ENCODE measurements at regions not wholly inside any gene's neighbourhood (a gene's known extent, or its start where the extent isn't known, plus 50 kb on each side); places are given as distances from the start of the nearest gene placed in this dataset.

DNA sequence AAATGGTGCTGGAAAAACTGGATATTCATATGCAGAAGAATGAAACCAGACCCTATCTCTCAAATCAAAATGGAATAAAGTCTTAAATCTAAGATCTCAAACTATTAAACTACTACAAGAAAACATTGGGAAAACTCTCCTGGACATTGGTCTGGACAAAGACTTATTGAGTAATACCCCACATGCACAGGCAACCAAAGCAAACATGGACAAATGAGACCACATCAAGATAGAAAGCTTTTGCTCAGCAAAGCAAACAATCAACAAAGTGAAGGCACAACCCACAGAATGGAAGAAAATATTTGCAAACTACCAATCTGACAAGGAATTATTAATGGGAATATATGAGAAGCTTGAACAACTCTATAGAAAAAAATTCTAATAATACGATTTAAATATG is 284.4 kb upstream of the FGF16 start:
- Histone ChIP-seq H3K56ac (ENCODE audit: extremely low read depth, insufficient read depth, low read length) (no peak overlapping the region), H3K18ac (ENCODE audit: low read depth, low read length) (no peak overlapping the region), H3K9me3 (ENCODE audit: control insufficient read depth, insufficient read depth, low read length) (peaks cover 3% of the 10 kb centered on the region; the same call in 1 of the 2 replicates), H2BK15ac (ENCODE audit: low read depth, low read length) (no peak overlapping the region), H3K36me3 (ENCODE audit: control insufficient read depth, insufficient read depth, low read length) (no peaks in the 10 kb centered on the region), H2AFZ (replicated peaks; ENCODE audit: low read length, poor library complexity) (no peak overlapping the region), H3K4me1 (ENCODE audit: control insufficient read depth, insufficient read depth, low read length) (no peaks in the 10 kb centered on the region), H3K4me3 (ENCODE audit: insufficient read depth, low read depth, low read length) (no peak overlapping the region), H2BK20ac (ENCODE audit: low read depth, low read length) (no peak overlapping the region), H4K5ac (ENCODE audit: low read depth, low read length) (no peak overlapping the region), H3K9ac (ENCODE audit: low read depth, low read length) (no peak overlapping the region), H4K91ac (ENCODE audit: insufficient read depth, low read depth, low read length) (no peak overlapping the region), H2AK9ac (replicated peaks; ENCODE audit: low read depth, low read length, poor library complexity) (no peak overlapping the region), H3K4ac (ENCODE audit: low read depth, low read length) (no peak overlapping the region), H3K27ac (ENCODE audit: insufficient read depth, low read length) (no peak overlapping the region), H3K79me1 (ENCODE audit: low read depth in 1 of 2, low read length in 2 of 2) (no peaks in the 10 kb centered on the region), H2AK5ac (ENCODE audit: low read depth, low read length) (no peak overlapping the region), H3K14ac (replicated peaks; ENCODE audit: low read depth, low read length) (no peak overlapping the region), H3K9me1 (ENCODE audit: insufficient read depth, low read length) (no peaks in the 10 kb centered on the region), H4K8ac (ENCODE audit: low read depth in 2 of 2, low read length in 2 of 2) (no peak overlapping the region), H3K4me2 (ENCODE audit: low read depth, low read length) (no peak overlapping the region), H3K23ac (ENCODE audit: low read depth, low read length) (no peak overlapping the region), H4K20me1 (ENCODE audit: insufficient read depth, low read length) (no peaks in the 10 kb centered on the region), H2BK120ac (ENCODE audit: low read depth, low read length) (no peak overlapping the region), H2BK5ac (ENCODE audit: low read depth, low read length, poor library complexity, severe bottlenecking) (no peak overlapping the region), H3K27me3 (ENCODE audit: control insufficient read depth, insufficient read depth, low read length) (no peaks in the 10 kb centered on the region)
- ChIA-PET POLR2A (ENCODE audit: unreplicated experiment) (no interaction called here), CTCF (no interaction called here)
- ATAC-seq (ENCODE audit: low read depth) = no peak
- dilution Hi-C loops (cut with HindIII; ENCODE audit: low sequenced_read_pairs, unreplicated experiment) (no loop called here), in situ Hi-C loops (cut with MboI; ENCODE audit: low sequenced_read_pairs) (no loop called here), intact Hi-C loops (cut with micrococcal nuclease) (no loop called here)
- BruUV-seq (replicated peaks) = no TSS peak
- WGBS, 2 experiments (ENCODE audit: extremely low coverage in 2 of 2, insufficient read length in 1 of 2) = no CpG with 5 or more reads among the region's 1 CpG
- TF ChIP-seq CTCF (conservative IDR thresholded peaks at IDR 0.05; ENCODE audit: low read depth, low read length) = no peak
- no peak for TF ChIP-seq RCOR1 (IDR thresholded peaks at IDR 0.05; ENCODE audit: insufficient replicate concordance, low read length)
- TF ChIP-seq RAD21 (IDR thresholded peaks at IDR 0.05; ENCODE audit: low read length) = no peak
- no peak for DNase-seq

Data from IMR-90 (cell line).